ENCODE measurements at regions not wholly inside any gene's neighbourhood (a gene's known extent, or its start where the extent isn't known, plus 50 kb on each side); places are given as distances from the start of the nearest gene placed in this dataset.
"Not testable (repeated sequence)": the region's sequence is repeated elsewhere in the genome, so short reads cannot be mapped to it uniquely, and the experiment has no call there.

GRCh38 chr6:60737764-60738425 lies 1548.1 kb downstream of the KHDRBS2 start:
- DNase-seq (ENCODE audit: low read depth); in situ Hi-C loops (cut with HindIII; ENCODE audit: low pct_unique_long_range_greater_than_20kb, low sequenced_read_pairs): not testable (repeated sequence)

- in situ Hi-C loops (cut with HindIII; ENCODE audit: low pct_unique_long_range_greater_than_20kb, low sequenced_read_pairs); DNase-seq (ENCODE audit: low read depth): not testable (repeated sequence)
Observed at GRCh38 chr6:60737315-60737714, 1548.7 kb downstream of the KHDRBS2 start.

GRCh38 chr6:60723935-60724334 lies 1562.1 kb downstream of the KHDRBS2 start:
- in situ Hi-C loops (cut with HindIII; ENCODE audit: low pct_unique_long_range_greater_than_20kb, low sequenced_read_pairs); DNase-seq (ENCODE audit: low read depth): not testable (repeated sequence)

- DNase-seq (ENCODE audit: low read depth): no peak
- in situ Hi-C loops (cut with HindIII; ENCODE audit: low pct_unique_long_range_greater_than_20kb, low sequenced_read_pairs): no loop called here
Observed at GRCh38 chr6:60695232-60695631, 1590.8 kb downstream of the KHDRBS2 start.

GRCh38 chr6:60687085-60687484 lies 1598.9 kb downstream of the KHDRBS2 start:
- in situ Hi-C loops (cut with HindIII; ENCODE audit: low pct_unique_long_range_greater_than_20kb, low sequenced_read_pairs): no loop called here
- no peak for DNase-seq (ENCODE audit: low read depth)

GRCh38 chr6:60681806-60682205 lies 1604.2 kb downstream of the KHDRBS2 start:
- no peak for DNase-seq (ENCODE audit: low read depth)
- in situ Hi-C loops (cut with HindIII; ENCODE audit: low pct_unique_long_range_greater_than_20kb, low sequenced_read_pairs): no loop called here

GRCh38 chr6:60679175-60679574 lies 1606.8 kb downstream of the KHDRBS2 start:
- in situ Hi-C loops (cut with HindIII; ENCODE audit: low pct_unique_long_range_greater_than_20kb, low sequenced_read_pairs): no loop called here
- DNase-seq (ENCODE audit: low read depth): no peak

- in situ Hi-C loops (cut with HindIII; ENCODE audit: low pct_unique_long_range_greater_than_20kb, low sequenced_read_pairs): no loop called here
- DNase-seq (ENCODE audit: low read depth): no peak
Observed at GRCh38 chr6:60671369-60671768, 1614.7 kb downstream of the KHDRBS2 start.

- peak; percentile 32 for DNase-seq (ENCODE audit: low read depth)
- in situ Hi-C loops (cut with HindIII; ENCODE audit: low pct_unique_long_range_greater_than_20kb, low sequenced_read_pairs): no loop called here
Observed at GRCh38 chr6:60670036-60670435, 1616.0 kb downstream of the KHDRBS2 start.

- in situ Hi-C loops (cut with HindIII; ENCODE audit: low pct_unique_long_range_greater_than_20kb, low sequenced_read_pairs): no loop called here
- DNase-seq (ENCODE audit: low read depth): no peak
Observed at GRCh38 chr6:60668428-60668827, 1617.6 kb downstream of the KHDRBS2 start.

- DNase-seq (ENCODE audit: low read depth); in situ Hi-C loops (cut with HindIII; ENCODE audit: low pct_unique_long_range_greater_than_20kb, low sequenced_read_pairs): not testable (repeated sequence)
Observed at GRCh38 chr6:60663199-60663598, 1622.8 kb downstream of the KHDRBS2 start.

- in situ Hi-C loops (cut with HindIII; ENCODE audit: low pct_unique_long_range_greater_than_20kb, low sequenced_read_pairs): no loop called here
- DNase-seq (ENCODE audit: low read depth): no peak
Observed at GRCh38 chr6:60643870-60644269, 1642.2 kb downstream of the KHDRBS2 start.

GRCh38 chr6:60639185-60639584 lies 1646.8 kb downstream of the KHDRBS2 start:
- in situ Hi-C loops (cut with HindIII; ENCODE audit: low pct_unique_long_range_greater_than_20kb, low sequenced_read_pairs); DNase-seq (ENCODE audit: low read depth): not testable (repeated sequence)

Data from Caki2 (cell line).